ENCODE measurements at regions not wholly inside any gene's neighbourhood (a gene's known extent, or its start where the extent isn't known, plus 50 kb on each side); places are given as distances from the start of the nearest gene placed in this dataset.

- H3K36me3 ChIP-seq (ENCODE audit: control insufficient read depth in 2 of 2, extremely low read depth in 1 of 2, insufficient read depth in 2 of 2, low read length in 2 of 2): no peaks in the 10 kb centered on the region
- DNase-seq (ENCODE audit: low read depth, low spot score) (no peak), FAIRE-seq (no peak)
- no peak overlapping the region for H3K4me3 ChIP-seq (ENCODE audit: control insufficient read depth in 2 of 3, extremely low read depth in 1 of 3, insufficient read depth in 2 of 3, low read depth in 1 of 3, low read length in 3 of 3)
- no peak overlapping the region for H3K4me2 ChIP-seq (ENCODE audit: control insufficient read depth, extremely low read depth, insufficient read depth, low read depth, low read length)
- H2AFZ ChIP-seq (ENCODE audit: control insufficient read depth, low read length): no peak overlapping the region
- no peak overlapping the region for H3K27ac ChIP-seq (ENCODE audit: control insufficient read depth, insufficient read depth, low read length)
- no peaks in the 10 kb centered on the region for H3K27me3 ChIP-seq (ENCODE audit: control insufficient read depth, extremely low read depth, insufficient read depth, low read length)
- no peaks in the 10 kb centered on the region for H3K9me1 ChIP-seq (ENCODE audit: control insufficient read depth, extremely low read depth, insufficient read depth, low read length)
- H3K4me1 ChIP-seq (ENCODE audit: control insufficient read depth, extremely low read depth, insufficient read depth, low read length): no peaks in the 10 kb centered on the region
- dilution Hi-C loops (cut with MboI; ENCODE audit: extremely low pct_ligation_motif_present, low sequenced_read_pairs): no loop called here
- no peaks in the 10 kb centered on the region for H4K20me1 ChIP-seq (ENCODE audit: control insufficient read depth, extremely low read depth, insufficient read depth, low read length)
- H3K9me3 ChIP-seq (ENCODE audit: control insufficient read depth, low read depth, low read length): no peaks in the 10 kb centered on the region
- no peaks in the 10 kb centered on the region for H3K79me2 ChIP-seq (ENCODE audit: control insufficient read depth, insufficient read depth, low read length)
- TF ChIP-seq EZH2 (IDR thresholded peaks at IDR 0.05; ENCODE audit: low read length) (no peak), CTCF (optimal IDR thresholded peaks at IDR 0.05 in 1 of 3, IDR thresholded peaks at IDR 0.05 in 1 of 3, conservative IDR thresholded peaks at IDR 0.05 in 1 of 3; ENCODE audit: extremely low read depth in 1 of 3, insufficient read depth in 2 of 3, low read length in 3 of 3) (no peak)
- H3K9ac ChIP-seq (ENCODE audit: control insufficient read depth, extremely low read depth, insufficient read depth, low read length): no peak overlapping the region
Measured at GRCh38 chr20:17044891-17045290, 181.9 kb upstream of the PCSK2 start.

- no peak for DNase-seq (ENCODE audit: low read depth, low spot score)
- dilution Hi-C loops (cut with MboI; ENCODE audit: extremely low pct_ligation_motif_present, low sequenced_read_pairs): no loop called here
- Histone ChIP-seq H4K20me1 (ENCODE audit: control insufficient read depth, extremely low read depth, insufficient read depth, low read length) (no peaks in the 10 kb centered on the region), H3K27ac (ENCODE audit: control insufficient read depth, insufficient read depth, low read length) (no peak overlapping the region), H3K9me3 (ENCODE audit: control insufficient read depth, low read depth, low read length) (peaks cover 7% of the 10 kb centered on the region), H3K4me1 (ENCODE audit: control insufficient read depth, extremely low read depth, insufficient read depth, low read length) (no peaks in the 10 kb centered on the region), H3K36me3 (ENCODE audit: control insufficient read depth in 2 of 2, extremely low read depth in 1 of 2, insufficient read depth in 2 of 2, low read length in 2 of 2) (no peaks in the 10 kb centered on the region), H3K9me1 (ENCODE audit: control insufficient read depth, extremely low read depth, insufficient read depth, low read length) (no peaks in the 10 kb centered on the region), H3K27me3 (ENCODE audit: control insufficient read depth, extremely low read depth, insufficient read depth, low read length) (no peaks in the 10 kb centered on the region), H2AFZ (ENCODE audit: control insufficient read depth, low read length) (no peak overlapping the region), H3K79me2 (ENCODE audit: control insufficient read depth, insufficient read depth, low read length) (no peaks in the 10 kb centered on the region), H3K4me3 (ENCODE audit: control insufficient read depth in 2 of 3, extremely low read depth in 1 of 3, insufficient read depth in 2 of 3, low read depth in 1 of 3, low read length in 3 of 3) (no peak overlapping the region), H3K9ac (ENCODE audit: control insufficient read depth, extremely low read depth, insufficient read depth, low read length) (no peak overlapping the region), H3K4me2 (ENCODE audit: control insufficient read depth, extremely low read depth, insufficient read depth, low read depth, low read length) (no peak overlapping the region)
- TF ChIP-seq EZH2 (IDR thresholded peaks at IDR 0.05; ENCODE audit: low read length) (no peak), CTCF (optimal IDR thresholded peaks at IDR 0.05 in 1 of 3, IDR thresholded peaks at IDR 0.05 in 1 of 3, conservative IDR thresholded peaks at IDR 0.05 in 1 of 3; ENCODE audit: extremely low read depth in 1 of 3, insufficient read depth in 2 of 3, low read length in 3 of 3) (no peak)
- no peak for FAIRE-seq
Measured at GRCh38 chr20:17059465-17059864, 167.4 kb upstream of the PCSK2 start.

Data from keratinocyte (primary cell).